HepG2 (cell line): ENCODE measurements at regions not wholly inside any gene's neighbourhood (a gene's known extent, or its start where the extent isn't known, plus 50 kb on each side); places are given as distances from the start of the nearest gene placed in this dataset.

ENCODE experiments used
- ATAC-seq: fragments of 200-7000 bp; cut with Tn5 transposase; 3 replicates; pipeline ENCODE4 v1.9.1; 2020; ENCODE audit warnings: mild to moderate bottlenecking, moderate library complexity
- BruUV-seq: library from RNA; stranded (reverse); fragments of 400-500 nt; replicated peaks from 2 replicates; lab custom pipeline; 2021; lab: Mats Ljungman, UMichigan
- CTCF ChIA-PET: fragments of 300-600 bp; formaldehyde crosslinking; extraction: SDS; loops from one replicate; lab custom pipeline; 2021; ENCODE audit warnings: low total read pairs, inconsistent platforms, low intra/inter-chr PET ratio; lab: Yijun Ruan, JAX
- POLR2A ChIA-PET: fragments of 350-600 bp; sonication (Branson Sonifier 250); formaldehyde crosslinking; loops from one replicate; lab custom pipeline; 2020; ENCODE audit warnings: antibody characterized with exemption, inconsistent platforms; lab: Yijun Ruan, JAX
- DNase-seq: peaks from one replicate; pipeline ENCODE4 v3.0.0-alpha.2; 2015; ENCODE audit warnings: low spot score
- FAIRE-seq: peaks from 3 replicates; lab custom pipeline; 2011; peaks lifted over from hg19 to GRCh38; lab: Jason Lieb, UNC
- H2AFZ ChIP-seq: one replicate; pipeline ENCODE4 v1.6.1; 2011; ENCODE audit warnings: low read length, inconsistent platforms
- H3K27ac ChIP-seq: fragments of 300-600 bp; 3 replicates; pipeline ENCODE4 v1.8.0; 2011; ENCODE audit warnings: mixed run types, mild to moderate bottlenecking, mixed read lengths, low read length, inconsistent platforms; ENCODE audit not compliant: insufficient read depth; ENCODE audit errors: extremely low read length
- H3K27me3 ChIP-seq, 2 experiments: fragments of 200-600 bp in 1 of 2; 2 replicates in 1 of 2; 3 replicates in 1 of 2; pipeline versions ENCODE4 v1.6.0 to v1.8.0; 2011; ENCODE audit warnings: low read length in 2 of 2, mild to moderate bottlenecking in 2 of 2, moderate library complexity in 2 of 2, inconsistent platforms in 1 of 2; ENCODE audit not compliant: insufficient read depth in 2 of 2, control insufficient read depth in 1 of 2
- H3K36me3 ChIP-seq, 2 experiments: fragments of 200-600 bp in 1 of 2; replicated peaks in 1 of 2; 2 replicates in 1 of 2; 3 replicates in 1 of 2; pipeline versions ENCODE4 v1.5.1 to v1.8.0; 2011; ENCODE audit warnings: low read length in 2 of 2, inconsistent platforms in 1 of 2; ENCODE audit not compliant: insufficient read depth in 2 of 2, control insufficient read depth in 1 of 2
- H3K4me1 ChIP-seq: 2 replicates; pipeline ENCODE4 v1.5.1; 2012; ENCODE audit warnings: low read length, inconsistent platforms; ENCODE audit not compliant: insufficient read depth
- H3K4me2 ChIP-seq: 2 replicates; pipeline ENCODE4 v1.6.0; 2011; ENCODE audit warnings: low read depth, low read length, inconsistent platforms
- H3K4me3 ChIP-seq, 3 experiments: fragments of 200-600 bp in 1 of 3; sonication (generic), shearing (Covaris generic) in 1 of 3; replicated peaks in 1 of 3; 2 replicates each; pipeline ENCODE4 v1.5.1; 2011 to 2016; ENCODE audit warnings: low read length in 3 of 3, inconsistent platforms in 2 of 3, low read depth in 2 of 3, mild to moderate bottlenecking in 2 of 3, control low read depth in 1 of 3, mixed read lengths in 1 of 3; ENCODE audit not compliant: insufficient read depth in 1 of 3
- H3K79me2 ChIP-seq: one replicate; pipeline ENCODE4 v1.6.1; 2011; ENCODE audit warnings: low read length, inconsistent platforms; ENCODE audit not compliant: insufficient read depth
- H3K9ac ChIP-seq: 2 replicates; pipeline ENCODE4 v1.6.0; 2011; ENCODE audit warnings: mild to moderate bottlenecking, low read depth, low read length, inconsistent platforms; ENCODE audit not compliant: insufficient read depth
- H3K9me3 ChIP-seq: 2 replicates; pipeline ENCODE4 v1.5.1; 2012; ENCODE audit warnings: mild to moderate bottlenecking, low read length
- H4K20me1 ChIP-seq: 2 replicates; pipeline ENCODE4 v1.6.0; 2011; ENCODE audit warnings: inconsistent platforms, mild to moderate bottlenecking, low read length, moderate library complexity; ENCODE audit not compliant: insufficient read depth
- ARHGAP35 ChIP-seq: sonication (generic); formaldehyde crosslinking; IDR thresholded peaks from 2 replicates; pipeline ENCODE4 v1.9.0; 2022; ENCODE audit warnings: mild to moderate bottlenecking, inconsistent platforms, moderate library complexity, missing genetic modification reagents, borderline replicate concordance
- CENPT ChIP-seq: sonication (generic); formaldehyde crosslinking; IDR thresholded peaks from 2 replicates; pipeline ENCODE4 v1.8.0; 2022; ENCODE audit warnings: low read depth, mild to moderate bottlenecking, moderate library complexity, missing genetic modification reagents
- CREB1 ChIP-seq, 2 experiments: fragments of 450-650 bp in 1 of 2; IDR thresholded peaks; 2 replicates each; pipeline ENCODE4 v1.6.1; 2016 to 2017; ENCODE audit warnings: control low read depth in 1 of 2, mild to moderate bottlenecking in 1 of 2, missing compliant biosample characterization in 1 of 2, missing genetic modification characterization in 1 of 2
- FOXP4 ChIP-seq: sonication (generic); formaldehyde crosslinking; IDR thresholded peaks from 2 replicates; pipeline ENCODE4 v1.4.0; 2020; ENCODE audit warnings: missing genetic modification reagents
- MXI1 ChIP-seq: IDR thresholded peaks from 3 replicates; pipeline ENCODE4 v1.6.1; 2012; ENCODE audit warnings: low read depth, low read length, inconsistent platforms, borderline replicate concordance
- PBX2 ChIP-seq: IDR thresholded peaks from 2 replicates; pipeline ENCODE4 v1.6.1; 2016; ENCODE audit warnings: control low read depth
- POLR2AphosphoS2 ChIP-seq: IDR thresholded peaks from 2 replicates; pipeline ENCODE4 v1.6.1; 2011; ENCODE audit warnings: low read depth, low read length, improper control_type of control experiment
- ZBTB14 ChIP-seq: sonication (generic); formaldehyde crosslinking; IDR thresholded peaks from 2 replicates; pipeline ENCODE4 v1.4.0; 2020; ENCODE audit warnings: missing genetic modification reagents
- ZNF234 ChIP-seq: sonication (generic); formaldehyde crosslinking; conservative IDR thresholded peaks from 2 replicates; pipeline ENCODE4 v1.5.1; 2020; ENCODE audit warnings: mild to moderate bottlenecking, missing genetic modification reagents
- ZNF510 ChIP-seq: sonication (generic); formaldehyde crosslinking; IDR thresholded peaks from 2 replicates; pipeline ENCODE4 v1.4.0; 2020; ENCODE audit warnings: low read depth, mild to moderate bottlenecking, missing genetic modification reagents
- ZNF678 ChIP-seq: sonication (generic); formaldehyde crosslinking; IDR thresholded peaks from 2 replicates; pipeline ENCODE4 v1.4.0; 2020; ENCODE audit warnings: mild to moderate bottlenecking, missing genetic modification reagents
- ZSCAN30 ChIP-seq: sonication (generic); formaldehyde crosslinking; IDR thresholded peaks from 2 replicates; pipeline ENCODE4 v1.5.0; 2020; ENCODE audit warnings: mild to moderate bottlenecking, missing genetic modification reagents
- WGBS: methylation state at CpG from one replicate; pipeline ENCODE4 v1.1.6; 2017; ENCODE audit warnings: low lambda C conversion rate; 5-methylcytosine and 5-hydroxymethylcytosine counted together
- in situ Hi-C: cut with HindIII; loops from 2 replicates; pipeline ENCODE4 v1.10.0; 2017; ENCODE audit warnings: low pct_unique_long_range_greater_than_20kb; ENCODE audit not compliant: extremely low pct_ligation_motif_present
- intact Hi-C: fragments of 100-400 bp; cut with micrococcal nuclease; formaldehyde crosslinking; loops from one replicate; pipeline ENCODE4 v1.10.0; 2022; ENCODE audit not compliant: unreplicated experiment

- no peak for FAIRE-seq
- no peak overlapping the region for H2AFZ ChIP-seq
- no peaks in the 10 kb centered on the region for H3K36me3 ChIP-seq
- no peaks in the 10 kb centered on the region for H3K9me3 ChIP-seq
- in situ Hi-C loops (no loop called here), intact Hi-C loops (no loop called here)
- BruUV-seq: no TSS peak
- peaks cover 0 to 2% of the 10 kb centered on the region in 2 experiments; a peak in 1 of 5 replicates for H3K27me3 ChIP-seq
- no peaks in the 10 kb centered on the region for H3K79me2 ChIP-seq
- DNase-seq: no peak
- no peak overlapping the region for H3K4me2 ChIP-seq
- ChIA-PET POLR2A (no interaction called here), CTCF (no interaction called here)
- no peak overlapping the region for H3K9ac ChIP-seq
- no peak overlapping the region for H3K4me3 ChIP-seq
- H3K27ac ChIP-seq: no peak overlapping the region
- TF ChIP-seq ZNF678 (no peak), FOXP4 (CRISPR knock-in tag) (no peak), CREB1 (IDR thresholded peaks at IDR 0.05) (no peak), CREB1 (CRISPR knock-in tag; IDR thresholded peaks at IDR 0.05) (no peak), ZBTB14 (CRISPR knock-in tag) (no peak), ARHGAP35 (CRISPR knock-in tag) (no peak), POLR2AphosphoS2 (no peak), MXI1 (no peak), PBX2 (no peak), ZSCAN30 (CRISPR knock-in tag) (no peak), ZNF510 (CRISPR knock-in tag) (no peak), CENPT (CRISPR knock-in tag) (no peak), ZNF234 (no peak)
- H3K4me1 ChIP-seq: no peaks in the 10 kb centered on the region
- no peak for ATAC-seq
- WGBS: 0% methylated on average over 1 of the region's 1 CpG
- no peaks in the 10 kb centered on the region for H4K20me1 ChIP-seq
Observed at GRCh38 chr10:8315619-8316021, 261.1 kb downstream of the GATA3 start.
